ENCODE measurements at regions not wholly inside any gene's neighbourhood (a gene's known extent, or its start where the extent isn't known, plus 50 kb on each side); places are given as distances from the start of the nearest gene placed in this dataset.
A peak's percentile ranks its signal among the peaks of the same experiment; 100 is the strongest.

DNA sequence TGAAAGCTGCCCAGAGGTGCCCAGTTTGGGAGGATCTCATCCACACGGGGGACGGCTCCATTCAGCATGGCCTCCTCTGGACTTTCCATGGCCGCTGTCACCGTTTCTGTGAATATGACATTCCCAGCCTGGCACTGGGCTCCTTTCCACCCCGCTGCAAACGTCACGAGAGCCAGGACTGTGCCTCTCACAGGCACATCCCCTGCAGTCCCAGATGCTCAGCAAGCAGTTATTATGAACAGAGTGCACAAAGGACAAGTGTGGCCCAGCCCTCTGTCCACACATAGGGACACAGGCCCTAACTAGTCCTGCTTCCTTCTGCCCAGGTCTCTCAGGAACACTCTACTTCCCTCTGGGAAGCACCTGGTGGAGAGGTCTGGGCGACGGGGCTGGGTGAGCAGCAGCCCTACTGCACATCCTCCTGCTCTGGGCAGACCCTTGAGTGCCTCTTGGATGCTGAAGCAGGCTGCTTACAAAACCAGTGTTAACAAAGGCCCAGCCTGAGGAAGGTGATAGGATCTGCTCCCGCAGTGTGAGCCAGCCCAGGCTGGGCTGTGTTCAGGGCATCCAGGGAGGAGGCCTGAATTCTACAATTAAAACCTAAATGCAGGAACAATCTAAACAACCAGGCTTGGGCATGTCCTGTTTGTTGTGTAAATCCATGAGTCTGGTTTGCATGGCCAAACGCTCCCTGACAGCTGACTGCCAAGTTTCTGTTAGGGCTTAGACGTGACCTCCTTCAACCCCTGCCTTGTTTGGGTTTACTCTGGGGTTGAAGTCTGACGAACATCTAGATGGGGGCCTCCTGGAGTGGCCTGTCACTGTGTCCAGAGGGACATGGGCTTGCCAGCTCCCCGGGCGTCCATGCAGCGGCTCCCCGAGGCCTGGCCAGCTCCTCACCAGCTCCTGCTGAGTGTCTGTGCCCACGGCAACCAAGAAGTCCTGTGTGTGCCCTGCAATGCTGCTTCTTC, 269.8 kb downstream of the GADD45G start:
- intact Hi-C loops (cut with DNase I; ENCODE audit: low total_unique reads), result loop anchor here (10.0 kb wide), 1 partner anchor 1560 kb away; no protein-coding TSS in a partner anchor
- H3K27ac ChIP-seq, result no peak overlapping the region
- no peaks in the 10 kb centered on the region for H3K9me3 ChIP-seq
- no peak overlapping the region for H3K4me3 ChIP-seq
- DNase-seq (ENCODE audit: low spot score in 2 of 2), result peak in 1 of 2 donors; percentile 50
- no peaks in the 10 kb centered on the region for H3K4me1 ChIP-seq
- no peaks in the 10 kb centered on the region for H3K36me3 ChIP-seq
- TF ChIP-seq CTCF (IDR thresholded peaks at IDR 0.05), result no peak
- no peak for TF ChIP-seq POLR2AphosphoS5 (IDR thresholded peaks at IDR 0.05)
- TF ChIP-seq POLR2A (IDR thresholded peaks at IDR 0.05), result no peak
- H3K27me3 ChIP-seq, result no peaks in the 10 kb centered on the region

GRCh38 chr9:89877051-89878002, 272.5 kb downstream of the GADD45G start:
- no peaks in the 10 kb centered on the region for H3K4me1 ChIP-seq
- no peak overlapping the region for H3K4me3 ChIP-seq
- H3K36me3 ChIP-seq, result no peaks in the 10 kb centered on the region
- H3K27ac ChIP-seq, result no peak overlapping the region
- H3K27me3 ChIP-seq, result no peaks in the 10 kb centered on the region
- no peaks in the 10 kb centered on the region for H3K9me3 ChIP-seq
- no peak for TF ChIP-seq CTCF (IDR thresholded peaks at IDR 0.05)
- TF ChIP-seq POLR2A (IDR thresholded peaks at IDR 0.05), result no peak
- no peak for TF ChIP-seq POLR2AphosphoS5 (IDR thresholded peaks at IDR 0.05)
- intact Hi-C loops (cut with DNase I; ENCODE audit: low total_unique reads), result loop anchor here (10.0 kb wide), 1 partner anchor 1557 kb away; no protein-coding TSS in a partner anchor
- peak in 1 of 2 donors; percentile 37 for DNase-seq (ENCODE audit: low spot score in 2 of 2)

- intact Hi-C loops (cut with DNase I; ENCODE audit: low total_unique reads), result loop anchor here (10.0 kb wide), 1 partner anchor 1557 kb away; no protein-coding TSS in a partner anchor
Observed at GRCh38 chr9:89878003-89878411, 273.2 kb downstream of the GADD45G start.

DNA sequence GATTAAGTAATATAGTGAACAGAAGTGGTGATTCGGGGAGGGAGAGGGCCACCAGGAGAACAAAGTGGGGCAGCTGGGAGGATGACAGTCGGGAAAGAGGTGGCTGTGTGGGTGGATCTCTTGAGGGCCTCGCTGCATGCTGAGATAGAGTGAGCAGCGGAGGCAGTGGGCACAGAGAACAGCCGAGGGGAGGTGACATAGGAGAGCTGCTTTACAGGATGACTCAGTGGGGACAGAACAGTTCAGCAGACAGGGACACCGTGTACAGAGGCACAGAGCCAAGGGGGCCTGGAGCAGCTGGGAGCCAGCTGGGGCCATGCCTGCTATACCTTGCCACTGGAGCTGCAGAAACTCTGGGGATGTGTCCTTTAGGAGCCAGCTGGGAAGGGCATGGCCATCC, 273.9 kb downstream of the GADD45G start:
- no peaks in the 10 kb centered on the region for H3K27me3 ChIP-seq
- intact Hi-C loops (cut with DNase I; ENCODE audit: low total_unique reads), result loop anchor here (10.0 kb wide), 1 partner anchor 1556 kb away; no protein-coding TSS in a partner anchor
- no peaks in the 10 kb centered on the region for H3K36me3 ChIP-seq
- H3K9me3 ChIP-seq, result no peaks in the 10 kb centered on the region
- peak overlapping the region in 1 of 2 donors; percentile 21 for H3K27ac ChIP-seq
- no peak overlapping the region for H3K4me3 ChIP-seq
- TF ChIP-seq POLR2AphosphoS5 (IDR thresholded peaks at IDR 0.05), result peak in 1 of 3 donors; percentile 17
- TF ChIP-seq CTCF (IDR thresholded peaks at IDR 0.05), result no peak
- TF ChIP-seq POLR2A (IDR thresholded peaks at IDR 0.05), result no peak
- H3K4me1 ChIP-seq, result no peaks in the 10 kb centered on the region
- DNase-seq (ENCODE audit: low spot score in 2 of 2), result peak; percentile 44 to 84

More at GRCh38 chr9:89878003-89878411, 273.2 kb downstream of the GADD45G start:
- Histone ChIP-seq H3K27ac (no peak overlapping the region), H3K9me3 (no peaks in the 10 kb centered on the region), H3K27me3 (no peaks in the 10 kb centered on the region), H3K4me1 (no peaks in the 10 kb centered on the region), H3K36me3 (no peaks in the 10 kb centered on the region), H3K4me3 (no peak overlapping the region)
- TF ChIP-seq CTCF (IDR thresholded peaks at IDR 0.05) (no peak), POLR2AphosphoS5 (IDR thresholded peaks at IDR 0.05) (no peak), POLR2A (IDR thresholded peaks at IDR 0.05) (no peak)
- peak in 1 of 2 donors; percentile 40 for DNase-seq (ENCODE audit: low spot score in 2 of 2)

Data from breast epithelium (tissue), 4 donors.